ENCODE measurements at regions not wholly inside any gene's neighbourhood (a gene's known extent, or its start where the extent isn't known, plus 50 kb on each side); places are given as distances from the start of the nearest gene placed in this dataset.

- H3F3A ChIP-seq (ENCODE audit: insufficient read depth, low read length): no peaks in the 10 kb centered on the region
- H3K9me2 ChIP-seq (ENCODE audit: low read depth, low read length): no peaks in the 10 kb centered on the region
- no peak overlapping the region for H3K9ac ChIP-seq (ENCODE audit: low read length)
- no peak overlapping the region for H3K4me2 ChIP-seq (ENCODE audit: low read length)
- no peaks in the 10 kb centered on the region for H4K20me1 ChIP-seq (ENCODE audit: insufficient read depth, low read length)
- no peak overlapping the region for H3K4me3 ChIP-seq (ENCODE audit: low read depth, low read length, poor library complexity, severe bottlenecking)
- H3K27ac ChIP-seq (ENCODE audit: low read depth, low read length, poor library complexity, severe bottlenecking): no peak overlapping the region
- no peaks in the 10 kb centered on the region for H3K79me2 ChIP-seq (ENCODE audit: insufficient read depth, low read length)
- H3K27me3 ChIP-seq (ENCODE audit: insufficient read depth, low read length): no peaks in the 10 kb centered on the region
- TF ChIP-seq CTCF (IDR thresholded peaks at IDR 0.05; ENCODE audit: low read length) (no peak), EZH2 (IDR thresholded peaks at IDR 0.05; ENCODE audit: borderline replicate concordance, low read length) (no peak)
- H3K9me3 ChIP-seq (ENCODE audit: low read length): no peaks in the 10 kb centered on the region
- H3K4me1 ChIP-seq (ENCODE audit: insufficient read depth, low read length, severe bottlenecking): no peaks in the 10 kb centered on the region
- no peaks in the 10 kb centered on the region for H3K36me3 ChIP-seq (ENCODE audit: insufficient read depth, low read length)
- H2AFZ ChIP-seq (ENCODE audit: low read length): no peak overlapping the region
These were observed 242.0 kb upstream of the TANK start for GRCh38 chr2:160918258-160918657.

- TF ChIP-seq EZH2 (IDR thresholded peaks at IDR 0.05; ENCODE audit: borderline replicate concordance, low read length) (no peak), CTCF (IDR thresholded peaks at IDR 0.05; ENCODE audit: low read length) (peak; percentile 49; the same call in 1 of the 2 replicates)
- no peak overlapping the region for H3K9ac ChIP-seq (ENCODE audit: low read length)
- no peaks in the 10 kb centered on the region for H3K79me2 ChIP-seq (ENCODE audit: insufficient read depth, low read length)
- no peak overlapping the region for H2AFZ ChIP-seq (ENCODE audit: low read length)
- H3K4me1 ChIP-seq (ENCODE audit: insufficient read depth, low read length, severe bottlenecking): no peaks in the 10 kb centered on the region
- no peaks in the 10 kb centered on the region for H3K9me2 ChIP-seq (ENCODE audit: low read depth, low read length)
- no peak overlapping the region for H3K27ac ChIP-seq (ENCODE audit: low read depth, low read length, poor library complexity, severe bottlenecking)
- H3K36me3 ChIP-seq (ENCODE audit: insufficient read depth, low read length): no peaks in the 10 kb centered on the region
- no peaks in the 10 kb centered on the region for H3K27me3 ChIP-seq (ENCODE audit: insufficient read depth, low read length)
- H3K9me3 ChIP-seq (ENCODE audit: low read length): no peaks in the 10 kb centered on the region
- H3K4me3 ChIP-seq (ENCODE audit: low read depth, low read length, poor library complexity, severe bottlenecking): no peak overlapping the region
- H3K4me2 ChIP-seq (ENCODE audit: low read length): no peak overlapping the region
- no peaks in the 10 kb centered on the region for H3F3A ChIP-seq (ENCODE audit: insufficient read depth, low read length)
- H4K20me1 ChIP-seq (ENCODE audit: insufficient read depth, low read length): no peaks in the 10 kb centered on the region
These were observed 241.2 kb upstream of the TANK start for GRCh38 chr2:160918906-160919503.

- no peaks in the 10 kb centered on the region for H4K20me1 ChIP-seq (ENCODE audit: insufficient read depth, low read length)
- no peak overlapping the region for H2AFZ ChIP-seq (ENCODE audit: low read length)
- no peak overlapping the region for H3K9ac ChIP-seq (ENCODE audit: low read length)
- H3K9me2 ChIP-seq (ENCODE audit: low read depth, low read length): no peaks in the 10 kb centered on the region
- no peaks in the 10 kb centered on the region for H3K4me1 ChIP-seq (ENCODE audit: insufficient read depth, low read length, severe bottlenecking)
- no peak overlapping the region for H3K4me2 ChIP-seq (ENCODE audit: low read length)
- H3K4me3 ChIP-seq (ENCODE audit: low read depth, low read length, poor library complexity, severe bottlenecking): no peak overlapping the region
- TF ChIP-seq CTCF (IDR thresholded peaks at IDR 0.05; ENCODE audit: low read length) (no peak), EZH2 (IDR thresholded peaks at IDR 0.05; ENCODE audit: borderline replicate concordance, low read length) (no peak)
- no peaks in the 10 kb centered on the region for H3K27me3 ChIP-seq (ENCODE audit: insufficient read depth, low read length)
- no peak overlapping the region for H3K27ac ChIP-seq (ENCODE audit: low read depth, low read length, poor library complexity, severe bottlenecking)
- H3F3A ChIP-seq (ENCODE audit: insufficient read depth, low read length): no peaks in the 10 kb centered on the region
- H3K36me3 ChIP-seq (ENCODE audit: insufficient read depth, low read length): no peaks in the 10 kb centered on the region
- no peaks in the 10 kb centered on the region for H3K79me2 ChIP-seq (ENCODE audit: insufficient read depth, low read length)
- H3K9me3 ChIP-seq (ENCODE audit: low read length): no peaks in the 10 kb centered on the region
These were observed 240.2 kb upstream of the TANK start for GRCh38 chr2:160920061-160920460.
